GM12878 (cell line): ENCODE measurements at regions not wholly inside any gene's neighbourhood (a gene's known extent, or its start where the extent isn't known, plus 50 kb on each side); places are given as distances from the start of the nearest gene placed in this dataset.

Experiments
- ATAC-seq: fragments of 200-7000 bp; cut with Tn5 transposase; 3 replicates; pipeline ENCODE4 v1.9.1; 2020; ENCODE audit warnings: mild to moderate bottlenecking, moderate library complexity
- BruUV-seq: library from RNA; stranded (reverse); fragments of 400-500 nt; replicated peaks from 2 replicates; lab custom pipeline; 2021; lab: Mats Ljungman, UMichigan
- CTCF ChIA-PET: fragments of 300-600 bp; sonication (Branson Sonifier 250); formaldehyde crosslinking; extraction: SDS; loops from one replicate; lab custom pipeline; 2021; ENCODE audit warnings: inconsistent platforms; lab: Yijun Ruan, JAX
- POLR2A ChIA-PET: fragments of 350-600 bp; formaldehyde crosslinking; extraction: SDS; loops from one replicate; lab custom pipeline; 2021; ENCODE audit warnings: inconsistent platforms; lab: Charles Lee
- RAD21 ChIA-PET: fragments of 300-600 bp; sonication (Branson Sonifier 250); formaldehyde crosslinking; loops from one replicate; lab custom pipeline; 2023; ENCODE audit warnings: antibody characterized with exemption; ENCODE audit not compliant: unreplicated experiment; lab: Charles Lee
- SMC1A ChIA-PET: fragments of 300-600 bp; sonication (Branson Sonifier 250); formaldehyde crosslinking; loops from one replicate; lab custom pipeline; 2023; ENCODE audit not compliant: unreplicated experiment, uncharacterized antibody; lab: Charles Lee
- DNase-seq: peaks from one replicate; pipeline ENCODE4 v3.0.0-alpha.2; 2011; ENCODE audit warnings: low read depth, low spot score
- FAIRE-seq: peaks from 3 replicates; lab custom pipeline; 2011; peaks lifted over from hg19 to GRCh38; lab: Jason Lieb, UNC
- H2AFZ ChIP-seq: 2 replicates; pipeline ENCODE4 v1.6.0; 2011; ENCODE audit warnings: low read depth, low read length, control low read depth; ENCODE audit not compliant: control insufficient read depth
- H3K27ac ChIP-seq: 2 replicates; pipeline ENCODE4 v1.5.1; 2011; ENCODE audit warnings: control low read depth; ENCODE audit not compliant: control insufficient read depth, insufficient read depth
- H3K27me3 ChIP-seq, 2 experiments: replicated peaks in 1 of 2; 2 replicates each; pipeline versions ENCODE4 v1.6.0 to v1.6.1; 2011; ENCODE audit warnings: low read length in 1 of 2; ENCODE audit not compliant: control insufficient read depth in 2 of 2, insufficient read depth in 2 of 2
- H3K36me3 ChIP-seq, 2 experiments: 2 replicates each; pipeline ENCODE4 v1.5.1; 2011; ENCODE audit warnings: low read length in 1 of 2; ENCODE audit not compliant: control insufficient read depth in 2 of 2, insufficient read depth in 2 of 2
- H3K4me1 ChIP-seq: 2 replicates; pipeline ENCODE4 v1.6.1; 2011; ENCODE audit warnings: mild to moderate bottlenecking, low read length, moderate library complexity, mixed read lengths; ENCODE audit not compliant: control insufficient read depth, insufficient read depth
- H3K4me2 ChIP-seq: 2 replicates; pipeline ENCODE4 v1.6.0; 2011; ENCODE audit warnings: control low read depth; ENCODE audit not compliant: control insufficient read depth, insufficient read depth
- H3K4me3 ChIP-seq: fragments of 200-600 bp; sonication (generic); 2 replicates; pipeline ENCODE4 v1.5.1; 2016
- H3K79me2 ChIP-seq: 2 replicates; pipeline ENCODE4 v1.6.0; 2011; ENCODE audit warnings: low read length; ENCODE audit not compliant: control insufficient read depth, insufficient read depth
- H3K9ac ChIP-seq: 2 replicates; pipeline ENCODE4 v1.8.0; 2011; ENCODE audit warnings: low read length, control low read depth, mixed read lengths; ENCODE audit not compliant: control insufficient read depth, insufficient read depth
- H3K9me3 ChIP-seq: replicated peaks from 3 replicates; pipeline ENCODE4 v1.5.1; 2011; ENCODE audit warnings: mild to moderate bottlenecking, low read length; ENCODE audit not compliant: control insufficient read depth, insufficient read depth
- H4K20me1 ChIP-seq: 2 replicates; pipeline ENCODE4 v1.6.0; 2011; ENCODE audit not compliant: control insufficient read depth, insufficient read depth
- ATF7 ChIP-seq: fragments of 450-650 bp; IDR thresholded peaks from 2 replicates; pipeline ENCODE4 v1.6.1; 2016; ENCODE audit warnings: low read depth, mild to moderate bottlenecking
- BCL11A ChIP-seq: IDR thresholded peaks from 2 replicates; pipeline ENCODE4 v1.6.1; 2011; ENCODE audit warnings: low read depth, low read length
- CEBPB ChIP-seq, 2 experiments: fragments of 150-350 bp in 1 of 2; IDR thresholded peaks; 2 replicates each; pipeline ENCODE4 v1.6.1; 2012 to 2014; ENCODE audit warnings: low read depth in 2 of 2, low read length in 2 of 2, borderline replicate concordance in 1 of 2, inconsistent platforms in 1 of 2
- IRF4 ChIP-seq: IDR thresholded peaks from 2 replicates; pipeline ENCODE4 v1.6.1; 2011; ENCODE audit warnings: low read depth, low read length
- MEF2B ChIP-seq: fragments of 450-650 bp; IDR thresholded peaks from 2 replicates; pipeline ENCODE4 v1.6.1; 2018; ENCODE audit warnings: mild to moderate bottlenecking, moderate library complexity; ENCODE audit not compliant: partially characterized antibody, poor library complexity, severe bottlenecking
- MLLT1 ChIP-seq: fragments of 450-650 bp; IDR thresholded peaks from 2 replicates; pipeline ENCODE4 v1.6.1; 2016; ENCODE audit warnings: mild to moderate bottlenecking
- MTA2 ChIP-seq: fragments of 450-650 bp; IDR thresholded peaks from 2 replicates; pipeline ENCODE4 v1.6.1; 2016; ENCODE audit warnings: low read depth, mild to moderate bottlenecking, moderate library complexity
- MXI1 ChIP-seq: fragments of 150-350 bp; IDR thresholded peaks from 2 replicates; pipeline ENCODE4 v1.6.1; 2011; ENCODE audit warnings: low read depth, mild to moderate bottlenecking, inconsistent platforms, low read length, improper control_type of control experiment
- NFIC ChIP-seq: IDR thresholded peaks from 2 replicates; pipeline ENCODE4 v1.6.1; 2012; ENCODE audit warnings: low read depth, mild to moderate bottlenecking, inconsistent platforms, low read length, moderate library complexity
- NFXL1 ChIP-seq: fragments of 450-650 bp; IDR thresholded peaks from 2 replicates; pipeline ENCODE4 v1.6.1; 2017; ENCODE audit warnings: antibody characterized with exemption, mild to moderate bottlenecking, borderline replicate concordance
- RAD21 ChIP-seq: IDR thresholded peaks from 2 replicates; pipeline ENCODE4 v1.6.1; 2011; ENCODE audit warnings: mild to moderate bottlenecking, low read depth, low read length, moderate library complexity; ENCODE audit not compliant: insufficient read depth
- RUNX3 ChIP-seq: IDR thresholded peaks from 2 replicates; pipeline ENCODE4 v1.6.1; 2012; ENCODE audit warnings: low read length, inconsistent platforms
- SMAD1 ChIP-seq: fragments of 450-650 bp; IDR thresholded peaks from 2 replicates; pipeline ENCODE4 v1.6.1; 2018; ENCODE audit warnings: mild to moderate bottlenecking, low read depth; ENCODE audit not compliant: partially characterized antibody
- SP1 ChIP-seq: IDR thresholded peaks from one replicate; pipeline ENCODE4 v1.6.1; 2011; ENCODE audit warnings: low read depth, low read length
- WGBS: methylation state at CpG from one replicate; pipeline ENCODE4 v1.1.6; 2016; ENCODE audit warnings: low lambda C conversion rate; ENCODE audit not compliant: insufficient replicate concordance, insufficient coverage; ENCODE audit errors: missing lambda C conversion rate; 5-methylcytosine and 5-hydroxymethylcytosine counted together
- in situ Hi-C: fragments of 300-500 bp; cut with MboI; formaldehyde crosslinking; loops from 9 replicates; pipeline ENCODE4 v1.14.3; 2018; ENCODE audit warnings: mixed read lengths
- intact Hi-C: fragments of 100-400 bp; cut with micrococcal nuclease; formaldehyde crosslinking; loops from one replicate; pipeline ENCODE4 v1.14.2; 2022; ENCODE audit not compliant: unreplicated experiment

GRCh38 chr22:47676685-47677084, 914.2 kb downstream of the TBC1D22A start (continued):
- TF ChIP-seq RUNX3 (no peak), RAD21 (no peak)

- H3K4me3 ChIP-seq: no peak overlapping the region
- no peaks in the 10 kb centered on the region for H4K20me1 ChIP-seq
- no peak overlapping the region for H3K9ac ChIP-seq
- SMC1A ChIA-PET: no interaction called here
- POLR2A ChIA-PET: no interaction called here
- no peak for DNase-seq
- no peak overlapping the region for H2AFZ ChIP-seq
- BruUV-seq: no TSS peak
- H3K27me3 ChIP-seq: no peaks in the 10 kb centered on the region
- in situ Hi-C loops: no loop called here
- H3K4me1 ChIP-seq: no peaks in the 10 kb centered on the region
- no peak overlapping the region for H3K27ac ChIP-seq
- FAIRE-seq: no peak
- CTCF ChIA-PET: no interaction called here
- no peaks in the 10 kb centered on the region for H3K79me2 ChIP-seq
- intact Hi-C loops: no loop called here
- WGBS: 61% methylated on average over 11 of the region's 11 CpGs
- no peaks in the 10 kb centered on the region for H3K36me3 ChIP-seq
- H3K4me2 ChIP-seq: no peak overlapping the region
- RAD21 ChIA-PET: no interaction called here
- TF ChIP-seq SMAD1 (no peak), ATF7 (no peak), IRF4 (no peak), MLLT1 (no peak), CEBPB (IDR thresholded peaks at IDR 0.05; ENCODE audit: borderline replicate concordance in 1 of 2, low read depth in 2 of 2, low read length in 2 of 2) (no peak), BCL11A (no peak), MEF2B (no peak), NFXL1 (no peak), MTA2 (no peak), MXI1 (no peak), SP1 (no peak), NFIC (no peak)
- H3K9me3 ChIP-seq: no peaks in the 10 kb centered on the region; the same call in 2 of the 3 replicates
- no peak for ATAC-seq
Observed at GRCh38 chr22:47674600-47674999, 912.1 kb downstream of the TBC1D22A start.
